DMS 273 treated with DMSO at 0.1 percent for 48 hours (cell line): ENCODE measurements at regions not wholly inside any gene's neighbourhood (a gene's known extent, or its start where the extent isn't known, plus 50 kb on each side); places are given as distances from the start of the nearest gene placed in this dataset.

ENCODE experiments used
- DNase-seq: peaks from one replicate; lab custom pipeline; 2025; lab: John Stamatoyannopoulos, UW

- no peak for DNase-seq
Measured at GRCh38 chr5:61596265-61596664, 264.2 kb downstream of the ZSWIM6 start.

DNA sequence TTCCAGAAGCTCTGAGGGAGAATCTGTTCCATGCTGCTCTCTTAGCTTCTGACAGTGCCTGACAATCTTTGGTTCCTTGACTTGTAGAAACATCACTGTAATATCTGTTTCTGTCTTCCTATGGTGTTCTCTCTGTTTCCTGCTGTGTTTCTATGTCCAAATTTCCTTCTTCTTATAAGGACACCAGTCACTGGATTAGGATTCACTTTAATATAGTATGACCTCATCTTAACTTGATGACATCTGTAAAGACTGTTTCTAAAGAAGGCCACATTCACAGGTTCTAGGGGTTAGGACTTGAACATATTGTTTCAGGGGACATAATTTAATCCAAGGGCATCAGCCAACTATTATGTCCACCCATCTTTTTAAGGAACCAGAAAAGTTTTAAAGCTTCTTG is 265.6 kb downstream of the ZSWIM6 start:
- no peak for DNase-seq

GRCh38 chr5:61598126-61598525 is 266.1 kb downstream of the ZSWIM6 start:
- peak; percentile 52 for DNase-seq

DNA sequence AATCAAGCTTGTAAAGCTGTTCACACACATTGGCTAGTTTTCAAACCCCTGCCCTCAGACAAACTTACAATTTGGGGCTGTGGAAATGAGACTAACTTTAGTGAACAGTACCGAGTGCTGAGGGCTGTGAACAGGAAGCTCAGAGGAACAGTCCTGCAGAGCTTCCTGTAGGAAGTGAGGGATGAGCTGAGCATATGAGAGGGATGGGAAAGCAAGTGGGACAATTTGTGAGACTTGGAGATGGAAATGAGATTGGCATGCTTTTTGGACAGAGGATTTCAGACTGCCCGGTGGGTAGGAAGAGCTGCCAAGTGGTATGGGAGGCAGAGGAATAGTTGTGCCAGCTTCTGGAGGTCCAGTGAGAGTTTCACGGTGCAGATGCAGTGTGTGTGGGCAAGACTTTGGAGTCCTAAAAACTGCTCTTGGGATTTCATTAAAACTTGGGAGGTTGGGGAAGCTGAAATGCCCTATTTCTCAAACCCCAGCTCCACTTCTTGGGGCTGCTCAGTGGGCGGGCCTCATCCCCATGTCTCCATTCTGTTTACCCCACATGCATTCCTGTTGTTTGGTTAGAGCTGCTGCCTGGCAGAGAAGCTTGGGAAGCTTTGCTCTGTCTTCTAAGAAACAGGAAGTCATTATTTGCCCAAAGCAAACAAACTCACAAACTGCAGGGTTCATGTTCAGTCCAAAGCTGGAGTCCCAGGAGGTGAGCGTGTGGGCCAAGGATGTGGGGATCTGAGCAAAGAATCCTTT is 267.5 kb downstream of the ZSWIM6 start:
- no peak for DNase-seq

- DNase-seq = no peak
Measured at GRCh38 chr5:61600123-61600444, 268.0 kb downstream of the ZSWIM6 start.

GRCh38 chr5:61600945-61601511 is 269.0 kb downstream of the ZSWIM6 start:
- DNase-seq = no peak

GRCh38 chr5:61603211-61603908 is 271.3 kb downstream of the ZSWIM6 start:
- peak; percentile 27 for DNase-seq

- DNase-seq = no peak
Measured at GRCh38 chr5:61604076-61605025, 272.3 kb downstream of the ZSWIM6 start.

DNA sequence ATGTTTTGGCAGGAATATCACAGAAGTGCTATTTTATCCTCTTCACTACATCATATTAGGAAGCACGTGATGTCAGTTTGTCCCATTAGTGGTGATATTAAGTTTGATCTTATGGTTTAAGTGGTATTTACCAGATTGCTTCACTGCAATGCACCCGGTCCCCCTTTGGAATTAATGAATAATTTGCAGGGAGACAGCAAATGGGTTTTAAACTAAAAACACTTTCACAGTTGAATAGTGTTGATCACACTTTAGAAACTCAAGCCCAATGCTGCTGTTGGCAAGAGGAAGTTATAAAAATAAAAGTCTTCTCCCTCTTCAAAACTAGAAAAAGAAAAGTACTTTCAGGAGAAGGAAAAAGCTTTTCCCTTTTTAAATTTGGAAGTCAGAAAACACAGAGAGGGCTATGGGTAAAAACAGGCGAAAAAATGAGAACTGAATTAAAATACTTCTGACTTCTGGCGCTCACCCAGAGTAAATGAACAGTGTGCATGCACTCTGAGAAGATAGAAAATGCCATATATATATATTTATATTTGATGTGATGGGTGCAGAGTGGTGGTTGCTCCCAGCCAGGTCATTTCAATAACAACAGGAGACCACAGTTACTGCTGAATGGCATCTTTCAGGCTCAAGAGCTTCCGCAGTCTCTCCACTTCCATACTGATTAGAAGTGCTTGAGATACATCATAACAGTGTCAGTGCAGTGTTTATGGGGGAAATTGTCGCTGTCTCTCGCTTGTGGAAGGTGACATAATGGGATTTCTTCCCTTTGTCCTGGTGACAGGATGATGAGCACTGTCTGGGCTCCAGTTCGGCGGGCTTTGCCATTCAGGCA is 278.0 kb downstream of the ZSWIM6 start:
- DNase-seq = no peak

GRCh38 chr5:61610678-61611024 is 278.6 kb downstream of the ZSWIM6 start:
- no peak for DNase-seq

DNA sequence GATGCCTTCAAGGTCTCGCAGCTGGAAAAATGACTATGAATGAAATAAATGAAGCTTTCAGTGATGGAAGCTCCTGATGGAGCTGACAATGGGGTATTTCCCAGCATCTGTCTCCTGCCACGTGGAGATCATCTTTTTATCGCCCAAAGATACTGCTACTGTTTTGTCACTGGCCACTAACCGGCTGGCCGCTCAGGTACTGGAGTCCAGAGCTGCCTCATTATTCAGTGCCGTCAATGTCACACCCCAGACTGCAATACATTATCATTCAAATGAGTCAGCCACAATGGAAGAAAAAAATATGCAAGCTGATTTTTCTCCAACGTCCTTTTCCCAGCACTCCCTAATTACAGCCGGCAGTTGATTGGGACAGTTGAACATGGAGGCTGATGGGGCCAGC is 280.4 kb downstream of the ZSWIM6 start:
- no peak for DNase-seq

GRCh38 chr5:61613679-61614078 is 281.6 kb downstream of the ZSWIM6 start:
- no peak for DNase-seq

DNA sequence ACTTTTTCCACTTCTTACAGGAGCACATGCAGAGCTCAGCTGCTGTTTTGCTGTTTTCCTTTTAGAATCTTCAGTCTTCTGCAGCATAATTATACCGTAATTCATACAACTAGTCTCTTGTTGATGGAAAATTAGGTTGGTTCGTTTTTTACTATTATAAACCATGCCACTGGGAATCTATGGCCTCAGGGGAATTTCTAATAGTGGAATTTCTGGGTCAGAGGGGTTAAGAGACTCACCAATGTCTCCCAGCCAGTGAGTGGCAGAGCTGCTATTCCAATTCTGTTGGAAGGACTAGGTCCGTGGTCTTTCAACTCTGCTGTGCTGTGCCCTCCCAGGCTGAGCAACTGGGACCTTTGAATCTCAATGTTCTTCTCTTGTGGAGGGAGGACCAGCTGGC is 282.5 kb downstream of the ZSWIM6 start:
- no peak for DNase-seq

GRCh38 chr5:61617039-61617438 is 285.0 kb downstream of the ZSWIM6 start:
- DNase-seq = no peak

DNA sequence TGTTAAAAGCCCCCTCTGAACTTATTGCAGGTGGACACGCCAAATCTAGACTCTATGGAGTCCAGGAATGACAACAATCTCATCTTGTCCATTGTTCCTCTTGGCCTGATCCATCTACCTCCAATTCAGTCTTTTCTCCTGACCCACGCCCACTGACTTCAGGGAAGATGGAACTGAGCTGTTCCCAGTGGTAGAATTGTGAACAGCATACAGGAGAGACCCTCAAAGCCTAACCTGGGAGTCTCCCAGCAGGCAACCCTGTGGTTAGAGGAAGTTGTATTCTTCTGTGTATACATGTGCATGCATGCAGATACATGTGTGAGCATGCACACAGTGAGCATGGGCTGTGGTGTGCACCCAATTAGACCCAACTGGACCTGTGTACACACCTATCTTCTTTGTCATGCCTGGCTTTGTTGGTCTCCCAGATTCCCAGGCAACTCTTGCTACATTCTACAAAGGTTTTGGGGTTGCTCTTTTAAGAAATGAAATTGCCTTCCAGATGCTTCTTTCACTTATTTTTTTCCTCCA is 286.0 kb downstream of the ZSWIM6 start:
- no peak for DNase-seq

- DNase-seq = no peak
Measured at GRCh38 chr5:61618577-61618976, 286.5 kb downstream of the ZSWIM6 start.

- no peak for DNase-seq
Measured at GRCh38 chr5:61619289-61619688, 287.2 kb downstream of the ZSWIM6 start.

- DNase-seq = no peak
Measured at GRCh38 chr5:61619777-61620518, 287.9 kb downstream of the ZSWIM6 start.

GRCh38 chr5:61620699-61621182 is 288.7 kb downstream of the ZSWIM6 start:
- no peak for DNase-seq

DNA sequence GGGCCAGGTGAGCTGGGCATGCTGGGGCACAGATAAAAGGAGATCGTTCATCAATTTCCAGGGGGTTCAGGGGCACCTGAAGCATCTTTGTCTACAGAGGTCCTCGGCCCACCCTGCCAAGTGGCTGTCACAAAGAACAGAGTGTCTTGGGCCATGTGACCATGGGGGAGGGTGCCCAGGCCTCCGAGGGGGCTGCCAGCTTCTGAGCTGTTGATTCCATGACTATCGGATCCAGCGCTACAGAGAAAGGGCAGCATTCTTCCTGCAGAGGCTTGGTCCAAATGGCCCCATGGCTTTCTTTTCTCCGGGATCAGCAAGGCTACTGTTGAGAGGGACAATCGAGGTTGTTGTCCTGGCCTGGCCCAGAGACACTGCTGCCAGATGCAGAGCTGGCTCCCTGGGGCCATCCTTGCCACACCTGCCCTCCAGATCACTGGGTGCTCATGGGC is 289.2 kb downstream of the ZSWIM6 start:
- DNase-seq = no peak
